Stomach (tissue), 4 donors: ENCODE measurements at regions not wholly inside any gene's neighbourhood (a gene's known extent, or its start where the extent isn't known, plus 50 kb on each side); places are given as distances from the start of the nearest gene placed in this dataset.

Experiments used
- EP300 ChIP-seq: sonication (generic); formaldehyde crosslinking; IDR thresholded peaks from one replicate; pipeline ENCODE4 v1.6.1; 2017; ENCODE audit warnings: antibody characterized with exemption
- POLR2A ChIP-seq, 4 donors: fragments of 450-650 bp; IDR thresholded peaks; one replicate each; pipeline ENCODE4 v1.6.1; 2016; ENCODE audit warnings: antibody characterized with exemption in 4 of 4, control low read depth in 2 of 4, mild to moderate bottlenecking in 1 of 4, moderate library complexity in 1 of 4

DNA sequence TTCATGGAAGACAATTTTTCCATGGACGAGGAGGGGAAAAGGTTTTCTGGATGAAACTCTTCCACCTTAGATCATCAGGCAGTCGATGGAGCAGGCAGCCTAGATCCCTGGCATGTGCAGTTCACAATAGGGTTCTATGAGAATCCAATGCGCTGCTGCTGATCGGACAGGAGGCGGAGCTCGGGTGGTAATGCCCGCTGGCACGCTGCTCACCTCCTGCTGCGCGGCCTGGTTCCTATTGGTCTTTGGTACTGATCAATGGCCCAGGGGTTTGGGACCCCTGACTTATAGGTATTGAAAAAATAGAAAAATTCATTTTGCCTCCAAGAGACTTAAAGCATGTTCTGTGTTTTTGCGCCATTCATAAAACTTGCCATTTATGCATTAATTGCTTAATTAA is 793.9 kb upstream of the NR2F2 start:
- no peak for TF ChIP-seq POLR2A (IDR thresholded peaks at IDR 0.05)
- no peak for TF ChIP-seq EP300
